ENCODE measurements at regions not wholly inside any gene's neighbourhood (a gene's known extent, or its start where the extent isn't known, plus 50 kb on each side); places are given as distances from the start of the nearest gene placed in this dataset.

GRCh38 chr2:18083806-18084205, 205.3 kb downstream of the KCNS3 start:
- TF ChIP-seq CTCF (IDR thresholded peaks at IDR 0.05; ENCODE audit: low read length) (no peak), EZH2 (IDR thresholded peaks at IDR 0.05; ENCODE audit: borderline replicate concordance, low read length) (no peak)
